ENCODE measurements at regions not wholly inside any gene's neighbourhood (a gene's known extent, or its start where the extent isn't known, plus 50 kb on each side); places are given as distances from the start of the nearest gene placed in this dataset.

- H3K27me3 Mint-ChIP-seq (ENCODE audit: low read depth) = no peaks in the 10 kb centered on the region; the same call in 1 of the 2 replicates
- H3K4me2 ChIP-seq (ENCODE audit: insufficient read depth, insufficient read length, low read length) = no peak overlapping the region
- H2BK120ac ChIP-seq (ENCODE audit: low read depth, low read length, poor library complexity, severe bottlenecking) = no peak overlapping the region
- H3K27ac ChIP-seq (ENCODE audit: insufficient read length, low read depth, low read length) = no peak overlapping the region
- H3K14ac ChIP-seq (ENCODE audit: insufficient read depth, low read length) = no peak overlapping the region
- H3T11ph ChIP-seq (ENCODE audit: low read length) = no peak overlapping the region
- no peak overlapping the region for H2AK5ac ChIP-seq (ENCODE audit: insufficient read length, low read length)
- H3K79me1 ChIP-seq (ENCODE audit: insufficient read depth, low read depth, low read length, poor library complexity, severe bottlenecking) = no peaks in the 10 kb centered on the region
- H2BK15ac ChIP-seq (ENCODE audit: low read depth, low read length) = no peak overlapping the region
- no peak for DNase-seq
- no peak overlapping the region for H3K4ac ChIP-seq (ENCODE audit: low read depth, low read length)
- H2BK5ac ChIP-seq (ENCODE audit: insufficient read length, low read length) = no peak overlapping the region
- H3K23ac ChIP-seq (ENCODE audit: insufficient read length, low read depth, low read length) = no peak overlapping the region
- no peak overlapping the region for H3K18ac ChIP-seq (ENCODE audit: insufficient read length, low read depth, low read length)
- no peak overlapping the region for H4K91ac ChIP-seq (ENCODE audit: insufficient read length, low read depth, low read length)
- no peaks in the 10 kb centered on the region for H3K23me2 ChIP-seq (ENCODE audit: insufficient read length, low read depth, low read length, poor library complexity, severe bottlenecking)
- TF ChIP-seq, protein P1, sequence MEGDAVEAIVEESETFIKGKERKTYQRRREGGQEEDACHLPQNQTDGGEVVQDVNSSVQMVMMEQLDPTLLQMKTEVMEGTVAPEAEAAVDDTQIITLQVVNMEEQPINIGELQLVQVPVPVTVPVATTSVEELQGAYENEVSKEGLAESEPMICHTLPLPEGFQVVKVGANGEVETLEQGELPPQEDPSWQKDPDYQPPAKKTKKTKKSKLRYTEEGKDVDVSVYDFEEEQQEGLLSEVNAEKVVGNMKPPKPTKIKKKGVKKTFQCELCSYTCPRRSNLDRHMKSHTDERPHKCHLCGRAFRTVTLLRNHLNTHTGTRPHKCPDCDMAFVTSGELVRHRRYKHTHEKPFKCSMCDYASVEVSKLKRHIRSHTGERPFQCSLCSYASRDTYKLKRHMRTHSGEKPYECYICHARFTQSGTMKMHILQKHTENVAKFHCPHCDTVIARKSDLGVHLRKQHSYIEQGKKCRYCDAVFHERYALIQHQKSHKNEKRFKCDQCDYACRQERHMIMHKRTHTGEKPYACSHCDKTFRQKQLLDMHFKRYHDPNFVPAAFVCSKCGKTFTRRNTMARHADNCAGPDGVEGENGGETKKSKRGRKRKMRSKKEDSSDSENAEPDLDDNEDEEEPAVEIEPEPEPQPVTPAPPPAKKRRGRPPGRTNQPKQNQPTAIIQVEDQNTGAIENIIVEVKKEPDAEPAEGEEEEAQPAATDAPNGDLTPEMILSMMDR (conservative IDR thresholded peaks at IDR 0.05) = no peak
- H3K4me1 Mint-ChIP-seq = no peaks in the 10 kb centered on the region
- H3K27ac Mint-ChIP-seq = no peak overlapping the region
- H4K5ac ChIP-seq (ENCODE audit: insufficient read length, low read depth, low read length) = no peak overlapping the region
- peaks cover 4 to 10% (median 4%) of the 10 kb centered on the region in 3 experiments; a peak in 6 of 7 replicates for H3K36me3 Mint-ChIP-seq (ENCODE audit: insufficient read depth in 1 of 3, low read depth in 3 of 3)
- H3K79me2 ChIP-seq (ENCODE audit: insufficient read depth, low read length) = no peaks in the 10 kb centered on the region
- H3K9me3 ChIP-seq (ENCODE audit: control insufficient read depth, low read depth, low read length) = no peaks in the 10 kb centered on the region
- H3K4me1 ChIP-seq (ENCODE audit: insufficient read depth, low read length) = no peaks in the 10 kb centered on the region
- no peak overlapping the region for H2AFZ ChIP-seq (ENCODE audit: low read length)
- no peak overlapping the region for H3K56ac ChIP-seq (ENCODE audit: insufficient read length, low read depth, low read length)
- H3K9me3 Mint-ChIP-seq = peaks cover 8 to 9% of the 10 kb centered on the region in 2 experiments
- H3K27me3 ChIP-seq (ENCODE audit: insufficient read depth, low read length) = no peaks in the 10 kb centered on the region
- no peaks in the 10 kb centered on the region for H4K20me1 ChIP-seq (ENCODE audit: control insufficient read depth, insufficient read depth, insufficient read length)
- no peak overlapping the region for H3K4me3 Mint-ChIP-seq
- H2BK12ac ChIP-seq (ENCODE audit: insufficient read length, low read depth, low read length) = no peak overlapping the region
- H2BK20ac ChIP-seq (ENCODE audit: low read depth, low read length, poor library complexity, severe bottlenecking) = no peak overlapping the region
- H3K9ac ChIP-seq (ENCODE audit: extremely low read depth, insufficient read length, low read length) = no peak overlapping the region
- no peak overlapping the region for H4K8ac ChIP-seq (replicated peaks; ENCODE audit: insufficient read length, low read depth, low read length)
- no CpG with 5 or more reads among the region's 2 CpGs for WGBS (ENCODE audit: extremely low coverage, insufficient read length, low lambda C conversion rate)
Measured at GRCh38 chr6:122302067-122302466, 97.4 kb upstream of the HSF2 start.

All from H9 (cell line).